ENCODE measurements at regions not wholly inside any gene's neighbourhood (a gene's known extent, or its start where the extent isn't known, plus 50 kb on each side); places are given as distances from the start of the nearest gene placed in this dataset.

GRCh38 chr20:40945754-40946450 lies 82.7 kb upstream of the TOP1 start:
- peak; percentile 77 for DNase-seq (ENCODE audit: low spot score)
- TF ChIP-seq CTCF (conservative IDR thresholded peaks at IDR 0.05; ENCODE audit: low read depth, low read length) (peak; percentile 77), EZH2 (IDR thresholded peaks at IDR 0.05; ENCODE audit: borderline replicate concordance, low read depth, low read length, poor library complexity, severe bottlenecking) (no peak)
- no TSS peak for BruUV-seq (replicated peaks)
- ChIA-PET CTCF (interaction anchor here (0.6 to 2.3 kb wide), 4 partner anchors 149 to 256 kb away, joined by 3 to 14 read pairs (median 5); no protein-coding TSS in a partner anchor), POLR2A (ENCODE audit: low non-redundant PET) (interaction anchor here (0.6 kb wide), 1 partner anchor 1529 kb away, joined by 3 read pairs; no protein-coding TSS in a partner anchor)
- H3K9me3 ChIP-seq (ENCODE audit: low read depth, low read length, poor library complexity, severe bottlenecking) = no peaks in the 10 kb centered on the region
- no peak overlapping the region for H3K4me3 ChIP-seq (ENCODE audit: low read depth, low read length, poor library complexity, severe bottlenecking)
- H3K27ac ChIP-seq (ENCODE audit: low read depth, low read length, poor library complexity, severe bottlenecking) = no peak overlapping the region
- no peaks in the 10 kb centered on the region for H3K4me1 ChIP-seq (ENCODE audit: insufficient read depth, low read length, poor library complexity, severe bottlenecking)
- no peaks in the 10 kb centered on the region for H3K36me3 ChIP-seq (ENCODE audit: insufficient read depth, low read length, poor library complexity, severe bottlenecking)
- intact Hi-C loops (cut with micrococcal nuclease; ENCODE audit: unreplicated experiment) = loop anchor here (5.0 to 10.0 kb wide), 3 partner anchors 204 to 1684 kb away; no protein-coding TSS in a partner anchor
- H3K27me3 ChIP-seq (replicated peaks; ENCODE audit: insufficient read depth, low read depth, low read length, poor library complexity) = no peaks in the 10 kb centered on the region

- no peaks in the 10 kb centered on the region for H3K36me3 ChIP-seq (ENCODE audit: insufficient read depth, low read length, poor library complexity, severe bottlenecking)
- H3K4me3 ChIP-seq (ENCODE audit: low read depth, low read length, poor library complexity, severe bottlenecking) = no peak overlapping the region
- no peaks in the 10 kb centered on the region for H3K4me1 ChIP-seq (ENCODE audit: insufficient read depth, low read length, poor library complexity, severe bottlenecking)
- intact Hi-C loops (cut with micrococcal nuclease; ENCODE audit: unreplicated experiment) = loop anchor here (5.0 to 10.0 kb wide), 3 partner anchors 204 to 1684 kb away; no protein-coding TSS in a partner anchor
- H3K27ac ChIP-seq (ENCODE audit: low read depth, low read length, poor library complexity, severe bottlenecking) = no peak overlapping the region
- POLR2A ChIA-PET (ENCODE audit: low non-redundant PET) = no interaction called here
- H3K9me3 ChIP-seq (ENCODE audit: low read depth, low read length, poor library complexity, severe bottlenecking) = no peaks in the 10 kb centered on the region
- CTCF ChIA-PET = interaction anchor here (0.6 to 2.3 kb wide), 4 partner anchors 149 to 257 kb away, joined by 3 to 14 read pairs (median 5); no protein-coding TSS in a partner anchor
- no peaks in the 10 kb centered on the region for H3K27me3 ChIP-seq (replicated peaks; ENCODE audit: insufficient read depth, low read depth, low read length, poor library complexity)
- no peak for TF ChIP-seq CTCF (conservative IDR thresholded peaks at IDR 0.05; ENCODE audit: low read depth, low read length)
- no peak for TF ChIP-seq EZH2 (IDR thresholded peaks at IDR 0.05; ENCODE audit: borderline replicate concordance, low read depth, low read length, poor library complexity, severe bottlenecking)
- no peak for DNase-seq (ENCODE audit: low spot score)
- BruUV-seq (replicated peaks) = no TSS peak
These were observed 82.2 kb upstream of the TOP1 start for GRCh38 chr20:40946451-40946850.

- CTCF ChIA-PET = no interaction called here
These were observed 80.0 kb upstream of the TOP1 start for GRCh38 chr20:40948465-40949267.

More at GRCh38 chr20:40948465-40949267, 80.0 kb upstream of the TOP1 start:
- POLR2A ChIA-PET (ENCODE audit: low non-redundant PET) = no interaction called here
- BruUV-seq (replicated peaks) = no TSS peak
- DNase-seq (ENCODE audit: low spot score) = no peak
- Histone ChIP-seq H3K4me3 (ENCODE audit: low read depth, low read length, poor library complexity, severe bottlenecking) (no peak overlapping the region), H3K9me3 (ENCODE audit: low read depth, low read length, poor library complexity, severe bottlenecking) (no peaks in the 10 kb centered on the region), H3K27me3 (replicated peaks; ENCODE audit: insufficient read depth, low read depth, low read length, poor library complexity) (no peaks in the 10 kb centered on the region), H3K4me1 (ENCODE audit: insufficient read depth, low read length, poor library complexity, severe bottlenecking) (no peaks in the 10 kb centered on the region), H3K36me3 (ENCODE audit: insufficient read depth, low read length, poor library complexity, severe bottlenecking) (no peaks in the 10 kb centered on the region), H3K27ac (ENCODE audit: low read depth, low read length, poor library complexity, severe bottlenecking) (no peak overlapping the region)
- intact Hi-C loops (cut with micrococcal nuclease; ENCODE audit: unreplicated experiment) = loop anchor here (5.0 to 10.0 kb wide), 3 partner anchors 206 to 1686 kb away; no protein-coding TSS in a partner anchor
- no peak for TF ChIP-seq EZH2 (IDR thresholded peaks at IDR 0.05; ENCODE audit: borderline replicate concordance, low read depth, low read length, poor library complexity, severe bottlenecking)
- no peak for TF ChIP-seq CTCF (conservative IDR thresholded peaks at IDR 0.05; ENCODE audit: low read depth, low read length)

Data from A673 (cell line).